ENCODE measurements at regions not wholly inside any gene's neighbourhood (a gene's known extent, or its start where the extent isn't known, plus 50 kb on each side); places are given as distances from the start of the nearest gene placed in this dataset.

- TF ChIP-seq CTCF (conservative IDR thresholded peaks at IDR 0.05 in 1 of 2, IDR thresholded peaks at IDR 0.05 in 1 of 2; ENCODE audit: low read depth in 1 of 2, low read length in 2 of 2) (no peak), EZH2 (IDR thresholded peaks at IDR 0.05; ENCODE audit: low read length, missing control alignments) (no peak)
These were observed 176.3 kb upstream of the CLEC14A start for GRCh38 chr14:38432186-38432585.

Measured in fibroblast of lung (primary cell).